NCI-H2196 treated with DMSO at 0.1 percent for 48 hours (cell line): ENCODE measurements at regions not wholly inside any gene's neighbourhood (a gene's known extent, or its start where the extent isn't known, plus 50 kb on each side); places are given as distances from the start of the nearest gene placed in this dataset.
A peak's percentile ranks its signal among the peaks of the same experiment; 100 is the strongest.

Experiments used
- DNase-seq: peaks from one replicate; lab custom pipeline; 2025; ENCODE audit not compliant: unreplicated experiment; lab: John Stamatoyannopoulos, UW

GRCh38 chr2:57864926-57865325, 181.7 kb upstream of the VRK2 start:
- no peak for DNase-seq

- no peak for DNase-seq
Observed at GRCh38 chr2:57867730-57868129, 178.9 kb upstream of the VRK2 start.

GRCh38 chr2:57868619-57869139, 177.9 kb upstream of the VRK2 start:
- no peak for DNase-seq

- DNase-seq = no peak
Observed at GRCh38 chr2:57869758-57870344, 176.8 kb upstream of the VRK2 start.

GRCh38 chr2:57876313-57876712, 170.3 kb upstream of the VRK2 start:
- no peak for DNase-seq

- no peak for DNase-seq
Observed at GRCh38 chr2:57877811-57878170, 168.8 kb upstream of the VRK2 start.

- no peak for DNase-seq
Observed at GRCh38 chr2:57878171-57878865, 168.3 kb upstream of the VRK2 start.

- DNase-seq = no peak
Observed at GRCh38 chr2:57878866-57879210, 167.8 kb upstream of the VRK2 start.

GRCh38 chr2:57880446-57880845, 166.2 kb upstream of the VRK2 start:
- DNase-seq = no peak

GRCh38 chr2:57880967-57881366, 165.6 kb upstream of the VRK2 start:
- DNase-seq = no peak

- no peak for DNase-seq
Observed at GRCh38 chr2:57881998-57882888, 164.4 kb upstream of the VRK2 start.

GRCh38 chr2:57882895-57883515, 163.6 kb upstream of the VRK2 start:
- peak; percentile 38 for DNase-seq

GRCh38 chr2:57884281-57884680, 162.3 kb upstream of the VRK2 start:
- DNase-seq = no peak

- DNase-seq = no peak
Observed at GRCh38 chr2:57885742-57886141, 160.9 kb upstream of the VRK2 start.

- DNase-seq = no peak
Observed at GRCh38 chr2:57886161-57886786, 160.3 kb upstream of the VRK2 start.

GRCh38 chr2:57888463-57888862, 158.1 kb upstream of the VRK2 start:
- no peak for DNase-seq

- no peak for DNase-seq
Observed at GRCh38 chr2:57890464-57890863, 156.1 kb upstream of the VRK2 start.

- DNase-seq = no peak
Observed at GRCh38 chr2:57891086-57891712, 155.4 kb upstream of the VRK2 start.

- no peak for DNase-seq
Observed at GRCh38 chr2:57892920-57893319, 153.7 kb upstream of the VRK2 start.

- no peak for DNase-seq
Observed at GRCh38 chr2:57893347-57893746, 153.3 kb upstream of the VRK2 start.

- no peak for DNase-seq
Observed at GRCh38 chr2:57893786-57894185, 152.8 kb upstream of the VRK2 start.
